GM23338 (cell line): ENCODE measurements at regions not wholly inside any gene's neighbourhood (a gene's known extent, or its start where the extent isn't known, plus 50 kb on each side); places are given as distances from the start of the nearest gene placed in this dataset.

Experiments used
- ATAC-seq: fragments of 200-7000 bp; cut with Tn5 transposase; 3 replicates; pipeline ENCODE4 v1.9.1; 2020
- DNase-seq: peaks from one replicate; pipeline ENCODE4 v3.0.0-alpha.2; 2015; ENCODE audit warnings: low spot score
- H2AFZ ChIP-seq: fragments of 200-600 bp; sonication (generic); 2 replicates; pipeline ENCODE4 v1.8.0; 2016; ENCODE audit warnings: antibody characterized with exemption, mild to moderate bottlenecking, moderate library complexity
- H3F3A ChIP-seq: fragments of 200-600 bp; sonication (generic); replicated peaks from 2 replicates; pipeline ENCODE4 v1.8.0; 2017; ENCODE audit warnings: antibody characterized with exemption, mixed run types, low read depth
- H3K27ac ChIP-seq: fragments of 200-600 bp; sonication (generic); 2 replicates; pipeline ENCODE4 v1.6.1; 2016; ENCODE audit warnings: low read depth
- H3K27me3 ChIP-seq: fragments of 200-600 bp; sonication (generic); 2 replicates; pipeline ENCODE4 v1.8.0; 2016; ENCODE audit warnings: mild to moderate bottlenecking, mixed run types, moderate library complexity; ENCODE audit not compliant: insufficient read depth
- H3K36me3 ChIP-seq: fragments of 200-600 bp; sonication (generic); 2 replicates; pipeline ENCODE4 v1.8.0; 2016; ENCODE audit warnings: mild to moderate bottlenecking; ENCODE audit not compliant: insufficient read depth
- H3K4me1 ChIP-seq: fragments of 200-600 bp; sonication (generic); 2 replicates; pipeline ENCODE4 v1.8.0; 2016; ENCODE audit warnings: mild to moderate bottlenecking, moderate library complexity; ENCODE audit not compliant: insufficient read depth
- H3K4me2 ChIP-seq: fragments of 200-600 bp; sonication (generic); 2 replicates; pipeline ENCODE4 v1.7.1; 2017; ENCODE audit warnings: mixed run types
- H3K4me3 ChIP-seq: fragments of 200-600 bp; sonication (generic); 2 replicates; pipeline ENCODE4 v1.6.1; 2016; ENCODE audit warnings: mixed run types
- H3K79me2 ChIP-seq: fragments of 200-600 bp; sonication (generic); replicated peaks from 2 replicates; pipeline ENCODE4 v1.8.0; 2017; ENCODE audit warnings: mild to moderate bottlenecking; ENCODE audit not compliant: insufficient read depth
- H3K9me2 ChIP-seq: fragments of 200-600 bp; sonication (generic); 2 replicates; pipeline ENCODE4 v1.8.0; 2017; ENCODE audit not compliant: insufficient read depth
- H4K20me1 ChIP-seq: fragments of 200-600 bp; sonication (generic); replicated peaks from 2 replicates; pipeline ENCODE4 v1.8.0; 2017; ENCODE audit warnings: mild to moderate bottlenecking; ENCODE audit not compliant: insufficient read depth
- H3K27ac Mint-ChIP-seq: 2 replicates; pipeline ENCODE4 v1.8.0; 2020; ENCODE audit warnings: inconsistent platforms, mild to moderate bottlenecking, moderate library complexity, mixed read lengths
- H3K27me3 Mint-ChIP-seq: 3 replicates; pipeline ENCODE4 v1.8.0; 2022; ENCODE audit warnings: low read depth, mild to moderate bottlenecking, moderate library complexity, mixed read lengths, inconsistent platforms; ENCODE audit not compliant: insufficient read depth, poor library complexity
- H3K36me3 Mint-ChIP-seq: 3 replicates; pipeline ENCODE4 v1.8.0; 2021; ENCODE audit warnings: low read depth, mild to moderate bottlenecking, inconsistent platforms, moderate library complexity, mixed read lengths
- H3K4me1 Mint-ChIP-seq: 3 replicates; pipeline ENCODE4 v1.8.0; 2020; ENCODE audit warnings: mild to moderate bottlenecking, inconsistent platforms, mixed read lengths
- H3K4me3 Mint-ChIP-seq: 3 replicates; pipeline ENCODE4 v1.8.0; 2021; ENCODE audit warnings: moderate library complexity, mild to moderate bottlenecking, inconsistent platforms, mixed read lengths
- H3K9me3 Mint-ChIP-seq: 3 replicates; pipeline ENCODE4 v1.8.0; 2020; ENCODE audit warnings: moderate library complexity, mild to moderate bottlenecking, inconsistent platforms, mixed read lengths
- CREB1 ChIP-seq: fragments of 250-450 bp; sonication (Bioruptor Pico); IDR thresholded peaks from 2 replicates; pipeline ENCODE4 v1.5.0; 2020; ENCODE audit warnings: low read depth, mild to moderate bottlenecking, moderate library complexity
- CTCF ChIP-seq, 2 experiments: fragments of 200-600 bp in 1 of 2; sonication (generic) in 1 of 2; conservative IDR thresholded peaks; 2 replicates each; pipeline versions ENCODE4 v1.5.1 to v1.6.1; 2016 to 2017; ENCODE audit warnings: antibody characterized with exemption in 2 of 2, low read depth in 2 of 2, mild to moderate bottlenecking in 2 of 2, moderate library complexity in 1 of 2
- ETS1 ChIP-seq: IDR thresholded peaks from 2 replicates; pipeline ENCODE4 v1.6.1; 2016; ENCODE audit warnings: antibody characterized with exemption
- EZH2 ChIP-seq: fragments of 200-600 bp; sonication (generic); IDR thresholded peaks from one replicate; pipeline ENCODE4 v1.8.0; 2017; ENCODE audit warnings: antibody characterized with exemption, mild to moderate bottlenecking, low read depth; ENCODE audit not compliant: unreplicated experiment
- EZH2phosphoT487 ChIP-seq: fragments of 200-600 bp; sonication (generic); IDR thresholded peaks from one replicate; pipeline ENCODE4 v1.8.1; 2018; ENCODE audit warnings: antibody characterized with exemption; ENCODE audit not compliant: unreplicated experiment
- JUNB ChIP-seq: IDR thresholded peaks from one replicate; pipeline ENCODE4 v1.6.1; 2016; ENCODE audit warnings: antibody characterized with exemption; ENCODE audit not compliant: unreplicated experiment
- NANOG ChIP-seq: IDR thresholded peaks from 2 replicates; pipeline ENCODE4 v1.6.1; 2016; ENCODE audit warnings: antibody characterized with exemption, borderline replicate concordance
- REST ChIP-seq: IDR thresholded peaks from one replicate; pipeline ENCODE4 v1.6.1; 2018; ENCODE audit warnings: antibody characterized with exemption; ENCODE audit not compliant: unreplicated experiment
- STAT1 ChIP-seq: IDR thresholded peaks from one replicate; pipeline ENCODE4 v1.6.1; 2016; ENCODE audit warnings: antibody characterized with exemption; ENCODE audit not compliant: unreplicated experiment
- ZNF114 ChIP-seq: fragments of 250-450 bp; sonication (Bioruptor Pico); IDR thresholded peaks from 2 replicates; pipeline ENCODE4 v1.5.0; 2020; ENCODE audit warnings: mild to moderate bottlenecking, moderate library complexity

GRCh38 chr12:17982556-17982955 lies 107.4 kb downstream of the RERGL start (continued):
- TF ChIP-seq ETS1 (no peak), JUNB (no peak), EZH2phosphoT487 (no peak), ZNF114 (CRISPR knock-in tag) (no peak), CREB1 (CRISPR knock-in tag) (no peak), NANOG (no peak), STAT1 (no peak)

GRCh38 chr12:17976202-17976601 lies 113.8 kb downstream of the RERGL start:
- no peaks in the 10 kb centered on the region for H3K9me3 Mint-ChIP-seq
- no peaks in the 10 kb centered on the region for H3K27me3 Mint-ChIP-seq
- H3K27ac Mint-ChIP-seq = no peak overlapping the region
- TF ChIP-seq EZH2 (no peak), CTCF (conservative IDR thresholded peaks at IDR 0.05; ENCODE audit: low read depth in 2 of 2) (peak; percentile 83 to 95), REST (no peak)
- H3K27ac ChIP-seq = no peak overlapping the region
- no peak overlapping the region for H2AFZ ChIP-seq
- no peaks in the 10 kb centered on the region for H3K27me3 ChIP-seq
- H3K4me3 ChIP-seq = no peak overlapping the region
- no peaks in the 10 kb centered on the region for H3K4me1 ChIP-seq
- H3K4me3 Mint-ChIP-seq = no peak overlapping the region
- H3K79me2 ChIP-seq = no peaks in the 10 kb centered on the region
- no peaks in the 10 kb centered on the region for H4K20me1 ChIP-seq
- DNase-seq (peak; percentile 79), ATAC-seq (peak; percentile 90)
- no peaks in the 10 kb centered on the region for H3K9me2 ChIP-seq
- H3K36me3 Mint-ChIP-seq = no peaks in the 10 kb centered on the region
- H3K36me3 ChIP-seq = no peaks in the 10 kb centered on the region
- H3K4me1 Mint-ChIP-seq = peaks cover 3% of the 10 kb centered on the region; the same call in 1 of the 3 replicates
- H3F3A ChIP-seq = no peaks in the 10 kb centered on the region
- H3K4me2 ChIP-seq = no peak overlapping the region
